ENCODE measurements at regions not wholly inside any gene's neighbourhood (a gene's known extent, or its start where the extent isn't known, plus 50 kb on each side); places are given as distances from the start of the nearest gene placed in this dataset.

DNA sequence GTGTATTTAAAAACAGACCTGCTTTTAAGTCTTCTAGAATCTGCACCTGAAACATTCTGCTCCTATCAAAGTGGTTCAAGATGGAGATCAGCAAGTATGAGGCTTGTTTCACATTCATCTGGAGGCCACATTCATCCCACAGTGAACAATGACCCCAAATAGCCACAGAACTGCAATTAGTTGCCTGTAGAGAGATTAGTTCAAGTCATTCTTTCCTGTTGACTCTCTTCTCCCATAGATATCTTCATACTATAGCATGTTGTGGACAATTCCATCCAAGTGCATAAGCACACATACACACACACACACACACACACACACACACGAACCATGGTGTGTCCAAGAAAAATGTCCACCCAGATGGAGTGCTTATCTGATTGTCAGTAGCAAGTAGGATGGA, 101.7 kb upstream of the FGGY start:
- no peak for DNase-seq
- TF ChIP-seq, protein P1, sequence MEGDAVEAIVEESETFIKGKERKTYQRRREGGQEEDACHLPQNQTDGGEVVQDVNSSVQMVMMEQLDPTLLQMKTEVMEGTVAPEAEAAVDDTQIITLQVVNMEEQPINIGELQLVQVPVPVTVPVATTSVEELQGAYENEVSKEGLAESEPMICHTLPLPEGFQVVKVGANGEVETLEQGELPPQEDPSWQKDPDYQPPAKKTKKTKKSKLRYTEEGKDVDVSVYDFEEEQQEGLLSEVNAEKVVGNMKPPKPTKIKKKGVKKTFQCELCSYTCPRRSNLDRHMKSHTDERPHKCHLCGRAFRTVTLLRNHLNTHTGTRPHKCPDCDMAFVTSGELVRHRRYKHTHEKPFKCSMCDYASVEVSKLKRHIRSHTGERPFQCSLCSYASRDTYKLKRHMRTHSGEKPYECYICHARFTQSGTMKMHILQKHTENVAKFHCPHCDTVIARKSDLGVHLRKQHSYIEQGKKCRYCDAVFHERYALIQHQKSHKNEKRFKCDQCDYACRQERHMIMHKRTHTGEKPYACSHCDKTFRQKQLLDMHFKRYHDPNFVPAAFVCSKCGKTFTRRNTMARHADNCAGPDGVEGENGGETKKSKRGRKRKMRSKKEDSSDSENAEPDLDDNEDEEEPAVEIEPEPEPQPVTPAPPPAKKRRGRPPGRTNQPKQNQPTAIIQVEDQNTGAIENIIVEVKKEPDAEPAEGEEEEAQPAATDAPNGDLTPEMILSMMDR (IDR thresholded peaks at IDR 0.05; ENCODE audit: unreplicated experiment), result no peak
- no peak overlapping the region for H3K4me3 Mint-ChIP-seq (ENCODE audit: low read depth, unreplicated experiment)
- peaks cover 4% of the 10 kb centered on the region for H3K9me3 Mint-ChIP-seq (ENCODE audit: low read depth, unreplicated experiment)
- H3K4me1 Mint-ChIP-seq (ENCODE audit: low read depth, unreplicated experiment), result no peaks in the 10 kb centered on the region
- H3K36me3 Mint-ChIP-seq (ENCODE audit: insufficient read depth, unreplicated experiment), result no peaks in the 10 kb centered on the region
- CTCF ChIA-PET, result no interaction called here
- no peak overlapping the region for H3K27ac Mint-ChIP-seq (ENCODE audit: unreplicated experiment)
- H3K27me3 Mint-ChIP-seq (ENCODE audit: unreplicated experiment), result no peaks in the 10 kb centered on the region
- no TSS peak for BruUV-seq (replicated peaks)
- intact Hi-C loops (cut with micrococcal nuclease; ENCODE audit: unreplicated experiment), result no loop called here

DNA sequence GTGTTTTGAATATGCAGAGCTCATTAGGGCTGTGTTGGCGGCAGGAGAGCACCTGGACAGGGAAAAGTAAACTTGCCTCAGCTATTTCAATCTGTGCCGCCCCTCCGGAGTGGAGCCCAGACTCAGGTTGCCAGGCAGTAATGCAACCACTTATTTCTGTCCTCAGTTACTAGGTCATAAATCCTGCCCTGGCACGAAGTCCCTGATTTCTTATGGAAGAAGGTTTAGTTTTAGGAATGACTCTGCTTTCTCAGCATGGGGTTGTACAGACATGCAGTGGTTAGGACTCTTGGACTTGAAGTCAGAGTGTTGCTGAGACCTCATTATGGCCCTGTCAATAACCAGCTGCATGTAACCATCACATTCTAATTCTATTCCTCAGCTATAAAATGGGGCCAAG, 98.3 kb upstream of the FGGY start:
- no TSS peak for BruUV-seq (replicated peaks)
- no peaks in the 10 kb centered on the region for H3K4me1 Mint-ChIP-seq (ENCODE audit: low read depth, unreplicated experiment)
- H3K4me3 Mint-ChIP-seq (ENCODE audit: low read depth, unreplicated experiment), result no peak overlapping the region
- intact Hi-C loops (cut with micrococcal nuclease; ENCODE audit: unreplicated experiment), result no loop called here
- no peak overlapping the region for H3K27ac Mint-ChIP-seq (ENCODE audit: unreplicated experiment)
- H3K36me3 Mint-ChIP-seq (ENCODE audit: insufficient read depth, unreplicated experiment), result no peaks in the 10 kb centered on the region
- H3K9me3 Mint-ChIP-seq (ENCODE audit: low read depth, unreplicated experiment), result no peaks in the 10 kb centered on the region
- CTCF ChIA-PET, result no interaction called here
- H3K27me3 Mint-ChIP-seq (ENCODE audit: unreplicated experiment), result no peaks in the 10 kb centered on the region
- no peak for DNase-seq
- TF ChIP-seq, protein P1 (IDR thresholded peaks at IDR 0.05; ENCODE audit: unreplicated experiment), result no peak

DNA sequence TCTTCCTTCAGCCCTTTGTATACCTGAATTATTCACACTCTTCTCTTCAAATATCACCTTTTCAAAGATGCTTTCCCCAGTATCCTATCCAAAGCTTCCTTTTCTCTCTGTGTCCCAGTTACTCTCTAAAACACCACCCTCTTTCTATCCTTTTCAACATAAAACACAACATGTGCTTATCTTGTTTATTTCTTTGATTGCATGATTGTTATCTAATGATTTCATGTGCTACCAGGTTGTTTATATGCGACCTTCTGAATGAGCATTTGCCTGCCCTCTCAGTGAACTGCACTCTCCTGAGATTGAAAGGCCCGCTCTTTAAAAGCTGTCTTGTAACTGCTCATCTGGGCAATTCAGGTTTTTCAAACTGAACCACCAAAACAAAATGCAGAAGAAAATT, 97.7 kb upstream of the FGGY start:
- no peaks in the 10 kb centered on the region for H3K36me3 Mint-ChIP-seq (ENCODE audit: insufficient read depth, unreplicated experiment)
- intact Hi-C loops (cut with micrococcal nuclease; ENCODE audit: unreplicated experiment), result no loop called here
- H3K4me3 Mint-ChIP-seq (ENCODE audit: low read depth, unreplicated experiment), result no peak overlapping the region
- TF ChIP-seq, protein P1 (IDR thresholded peaks at IDR 0.05; ENCODE audit: unreplicated experiment), result no peak
- no peak for DNase-seq
- H3K9me3 Mint-ChIP-seq (ENCODE audit: low read depth, unreplicated experiment), result no peaks in the 10 kb centered on the region
- CTCF ChIA-PET, result no interaction called here
- BruUV-seq (replicated peaks), result no TSS peak
- H3K27me3 Mint-ChIP-seq (ENCODE audit: unreplicated experiment), result no peaks in the 10 kb centered on the region
- no peak overlapping the region for H3K27ac Mint-ChIP-seq (ENCODE audit: unreplicated experiment)
- no peaks in the 10 kb centered on the region for H3K4me1 Mint-ChIP-seq (ENCODE audit: low read depth, unreplicated experiment)

DNA sequence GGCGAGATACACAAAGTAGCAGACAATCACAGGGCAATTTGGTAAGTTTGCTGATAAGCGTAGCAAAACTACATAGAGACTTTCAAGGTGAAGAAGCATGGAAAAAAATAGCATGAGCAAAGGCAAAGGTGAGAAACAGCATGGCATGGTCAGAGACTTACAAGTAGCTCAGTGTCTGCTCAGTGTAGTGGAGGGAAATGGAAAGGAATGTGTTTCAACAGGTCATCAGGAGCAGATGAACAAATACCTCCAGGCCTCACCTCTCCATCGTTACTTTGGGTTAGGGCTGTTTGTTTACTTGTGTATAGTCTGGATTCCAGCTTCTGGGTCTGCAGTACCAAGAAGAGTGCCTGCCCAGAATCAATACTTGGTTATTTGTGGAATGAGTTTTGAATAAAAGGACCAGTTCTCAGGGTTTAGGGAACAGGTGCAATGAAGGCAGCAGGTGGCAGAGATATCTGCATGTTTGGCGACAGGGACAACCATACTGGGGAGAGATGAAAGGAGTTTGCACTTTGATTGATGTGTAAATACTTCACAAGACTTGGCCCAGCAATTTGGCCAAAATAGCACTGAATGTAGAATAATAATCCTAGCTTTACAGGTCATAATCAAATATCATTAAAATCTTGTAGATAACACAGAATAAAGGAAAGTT, 97.0 kb upstream of the FGGY start:
- intact Hi-C loops (cut with micrococcal nuclease; ENCODE audit: unreplicated experiment), result no loop called here
- H3K4me3 Mint-ChIP-seq (ENCODE audit: low read depth, unreplicated experiment), result no peak overlapping the region
- H3K4me1 Mint-ChIP-seq (ENCODE audit: low read depth, unreplicated experiment), result no peaks in the 10 kb centered on the region
- H3K27ac Mint-ChIP-seq (ENCODE audit: unreplicated experiment), result no peak overlapping the region
- BruUV-seq (replicated peaks), result no TSS peak
- TF ChIP-seq, protein P1 (IDR thresholded peaks at IDR 0.05; ENCODE audit: unreplicated experiment), result no peak
- H3K9me3 Mint-ChIP-seq (ENCODE audit: low read depth, unreplicated experiment), result no peaks in the 10 kb centered on the region
- no peaks in the 10 kb centered on the region for H3K27me3 Mint-ChIP-seq (ENCODE audit: unreplicated experiment)
- no peak for DNase-seq
- no peaks in the 10 kb centered on the region for H3K36me3 Mint-ChIP-seq (ENCODE audit: insufficient read depth, unreplicated experiment)
- CTCF ChIA-PET, result interaction anchor here (0.5 kb wide), 1 partner anchor 1963 kb away, joined by 3 read pairs; no protein-coding TSS in a partner anchor

Measured in Calu3 (cell line).